ENCODE measurements at regions not wholly inside any gene's neighbourhood (a gene's known extent, or its start where the extent isn't known, plus 50 kb on each side); places are given as distances from the start of the nearest gene placed in this dataset.

- 86% methylated on average over 4 of the region's 5 CpGs for WGBS (ENCODE audit: low lambda C conversion rate)
- DNase-seq: no peak
- Histone ChIP-seq H3K4me1 (ENCODE audit: control insufficient read depth in 1 of 2, insufficient read depth in 2 of 2, low read depth in 1 of 2, low read length in 1 of 2) (peaks cover 0 to 4% of the 10 kb centered on the region in 2 experiments; a peak in 1 of 4 replicates), H3K4me3 (ENCODE audit: low read depth in 2 of 2, low read length in 1 of 2) (no peak overlapping the region), H3K9ac (no peak overlapping the region), H2AFZ (ENCODE audit: low read depth) (no peak overlapping the region), H4K20me1 (ENCODE audit: insufficient read depth) (no peaks in the 10 kb centered on the region), H3K9me2 (no peaks in the 10 kb centered on the region), H3K79me2 (ENCODE audit: insufficient read depth) (no peaks in the 10 kb centered on the region), H3K36me3 (replicated peaks in 1 of 2; ENCODE audit: control insufficient read depth in 1 of 2, insufficient read depth in 2 of 2, low read length in 1 of 2) (no peaks in the 10 kb centered on the region), H3K4me2 (no peak overlapping the region), H3K27me3 (ENCODE audit: insufficient read depth) (no peaks in the 10 kb centered on the region), H3K9me3 (no peaks in the 10 kb centered on the region), H3F3A (replicated peaks; ENCODE audit: insufficient read depth) (no peaks in the 10 kb centered on the region), H3K27ac (ENCODE audit: low read depth in 2 of 2, low read length in 1 of 2) (no peak overlapping the region)
- ChIA-PET POLR2A (no interaction called here), CTCF (no interaction called here)
- TF ChIP-seq ZBTB33 (IDR thresholded peaks at IDR 0.05; ENCODE audit: borderline replicate concordance, low read depth) (no peak), TCF12 (IDR thresholded peaks at IDR 0.05) (no peak)
Observed at GRCh38 chr10:78838141-78838657, 230.6 kb upstream of the ZMIZ1 start.

DNA sequence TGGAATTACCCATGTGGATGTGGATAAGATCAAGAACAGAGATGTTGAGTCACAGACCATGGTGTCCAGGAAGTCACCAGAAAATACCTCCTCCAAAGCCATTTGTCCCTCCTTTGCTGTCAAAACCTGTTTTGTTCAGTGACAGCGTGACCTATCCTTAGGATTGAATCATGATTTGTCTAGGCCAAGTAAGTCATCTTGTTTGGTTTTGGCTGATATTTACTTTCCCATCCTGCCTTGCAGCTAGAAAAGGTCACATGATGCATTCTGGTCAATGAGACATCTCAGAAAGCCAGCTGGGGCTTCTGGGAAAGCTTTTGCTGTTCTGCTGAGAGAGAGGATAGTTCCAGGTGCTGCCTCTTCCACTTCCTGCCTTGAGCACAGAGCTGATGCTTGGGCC is 225.3 kb upstream of the ZMIZ1 start:
- WGBS (ENCODE audit: low lambda C conversion rate): 85% methylated on average over 1 of the region's 1 CpG
- Histone ChIP-seq H3K9me2 (no peaks in the 10 kb centered on the region), H3K36me3 (replicated peaks in 1 of 2; ENCODE audit: control insufficient read depth in 1 of 2, insufficient read depth in 2 of 2, low read length in 1 of 2) (no peaks in the 10 kb centered on the region), H3K9ac (no peak overlapping the region), H2AFZ (ENCODE audit: low read depth) (no peak overlapping the region), H3K4me3 (ENCODE audit: low read depth in 2 of 2, low read length in 1 of 2) (no peak overlapping the region), H3F3A (replicated peaks; ENCODE audit: insufficient read depth) (no peaks in the 10 kb centered on the region), H4K20me1 (ENCODE audit: insufficient read depth) (no peaks in the 10 kb centered on the region), H3K27ac (ENCODE audit: low read depth in 2 of 2, low read length in 1 of 2) (no peak overlapping the region), H3K9me3 (no peaks in the 10 kb centered on the region), H3K79me2 (ENCODE audit: insufficient read depth) (no peaks in the 10 kb centered on the region), H3K4me2 (no peak overlapping the region), H3K27me3 (ENCODE audit: insufficient read depth) (no peaks in the 10 kb centered on the region), H3K4me1 (ENCODE audit: control insufficient read depth in 1 of 2, insufficient read depth in 2 of 2, low read depth in 1 of 2, low read length in 1 of 2) (peaks cover 0 to 29% of the 10 kb centered on the region in 2 experiments; a peak in 1 of 4 replicates)
- ChIA-PET CTCF (no interaction called here), POLR2A (no interaction called here)
- TF ChIP-seq EZH2phosphoT487 (IDR thresholded peaks at IDR 0.05; ENCODE audit: borderline replicate concordance, low read depth) (no peak), TEAD4 (IDR thresholded peaks at IDR 0.05; ENCODE audit: borderline replicate concordance, insufficient read depth) (no peak), NRF1 (IDR thresholded peaks at IDR 0.05; ENCODE audit: low read depth, low read length) (no peak), FOXM1 (IDR thresholded peaks at IDR 0.05; ENCODE audit: low read depth) (no peak), REST (IDR thresholded peaks at IDR 0.05; ENCODE audit: low read depth, low read length) (no peak), EP300 (IDR thresholded peaks at IDR 0.05; ENCODE audit: borderline replicate concordance in 1 of 2, low read depth in 1 of 2, low read length in 1 of 2) (no peak), TCF12 (IDR thresholded peaks at IDR 0.05) (no peak), RCOR1 (IDR thresholded peaks at IDR 0.05; ENCODE audit: low read length) (no peak)
- TF ChIP-seq, protein P1, sequence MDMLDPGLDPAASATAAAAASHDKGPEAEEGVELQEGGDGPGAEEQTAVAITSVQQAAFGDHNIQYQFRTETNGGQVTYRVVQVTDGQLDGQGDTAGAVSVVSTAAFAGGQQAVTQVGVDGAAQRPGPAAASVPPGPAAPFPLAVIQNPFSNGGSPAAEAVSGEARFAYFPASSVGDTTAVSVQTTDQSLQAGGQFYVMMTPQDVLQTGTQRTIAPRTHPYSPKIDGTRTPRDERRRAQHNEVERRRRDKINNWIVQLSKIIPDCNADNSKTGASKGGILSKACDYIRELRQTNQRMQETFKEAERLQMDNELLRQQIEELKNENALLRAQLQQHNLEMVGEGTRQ (IDR thresholded peaks at IDR 0.05; ENCODE audit: borderline replicate concordance, low read depth, low read length): no peak
- no peak for DNase-seq
